Karpas-422 (cell line): ENCODE measurements at regions not wholly inside any gene's neighbourhood (a gene's known extent, or its start where the extent isn't known, plus 50 kb on each side); places are given as distances from the start of the nearest gene placed in this dataset.

ENCODE experiments used
- DNase-seq: peaks from one replicate; pipeline ENCODE4 v3.0.0-alpha.2; 2015
- H2AFZ ChIP-seq: fragments of 200-600 bp; sonication (generic); 2 replicates; pipeline ENCODE4 v1.6.1; 2014; ENCODE audit warnings: antibody characterized with exemption, low read length, mixed read lengths
- H3K27ac ChIP-seq: fragments of 200-600 bp; sonication (generic); 2 replicates; pipeline ENCODE4 v1.5.1; 2014; ENCODE audit warnings: mild to moderate bottlenecking, low read length, moderate library complexity
- H3K27me3 ChIP-seq: fragments of 200-600 bp; sonication (generic); 2 replicates; pipeline ENCODE4 v1.6.1; 2014; ENCODE audit warnings: low read length, mixed read lengths
- H3K36me3 ChIP-seq: fragments of 200-600 bp; sonication (generic); 2 replicates; pipeline ENCODE4 v1.6.1; 2014; ENCODE audit warnings: low read length, mixed read lengths; ENCODE audit not compliant: insufficient read depth
- H3K4me1 ChIP-seq: fragments of 200-600 bp; sonication (generic); 2 replicates; pipeline ENCODE4 v1.6.1; 2014; ENCODE audit warnings: mild to moderate bottlenecking, low read length, mixed read lengths
- H3K4me2 ChIP-seq: fragments of 200-600 bp; sonication (generic); 2 replicates; pipeline ENCODE4 v1.6.1; 2014; ENCODE audit warnings: low read length, low read depth, mild to moderate bottlenecking; ENCODE audit not compliant: poor library complexity, severe bottlenecking
- H3K4me3 ChIP-seq: fragments of 200-600 bp; sonication (generic); 2 replicates; pipeline ENCODE4 v1.5.1; 2014; ENCODE audit warnings: mild to moderate bottlenecking, antibody characterized with exemption, low read length, mixed read lengths
- H3K79me2 ChIP-seq: fragments of 200-600 bp; sonication (generic); 2 replicates; pipeline ENCODE4 v1.6.1; 2014; ENCODE audit warnings: mild to moderate bottlenecking, low read length, mixed read lengths
- H3K9ac ChIP-seq: fragments of 200-600 bp; sonication (generic); 2 replicates; pipeline ENCODE4 v1.6.0; 2014; ENCODE audit warnings: low read length
- H3K9me2 ChIP-seq: fragments of 200-600 bp; sonication (generic), shearing (Covaris generic); replicated peaks from 2 replicates; pipeline ENCODE4 v1.6.0; 2014; ENCODE audit warnings: mild to moderate bottlenecking, low read length, moderate library complexity; ENCODE audit not compliant: insufficient read depth
- H3K9me3 ChIP-seq: fragments of 300-700, 200-600 bp; sonication (generic); 2 replicates; pipeline ENCODE4 v1.6.1; 2014; ENCODE audit warnings: low read length, mixed read lengths
- H4K20me1 ChIP-seq: fragments of 200-600 bp; sonication (generic); 2 replicates; pipeline ENCODE4 v1.6.1; 2014; ENCODE audit warnings: mild to moderate bottlenecking, antibody characterized with exemption, low read length, low read depth; ENCODE audit not compliant: insufficient read depth

DNA sequence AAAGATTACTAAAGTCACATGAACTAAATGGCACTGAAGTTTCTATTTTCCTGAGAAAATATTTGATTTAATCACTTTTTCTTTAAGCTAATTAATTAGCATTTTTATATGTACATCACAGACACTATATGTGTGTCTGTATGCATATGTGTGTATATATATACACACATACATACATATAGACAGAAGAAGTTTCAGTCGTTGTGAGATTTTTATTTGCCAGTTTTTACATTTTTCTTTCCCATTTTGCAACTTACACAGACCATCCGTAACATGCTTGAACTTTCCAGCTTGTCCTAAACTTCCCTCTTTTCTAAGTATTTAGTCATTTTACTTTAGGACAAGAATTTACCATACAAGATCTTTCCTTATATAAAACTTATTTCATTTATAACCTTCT is 299.1 kb downstream of the IPO8 start:
- no peaks in the 10 kb centered on the region for H3K79me2 ChIP-seq
- no peaks in the 10 kb centered on the region for H3K9me2 ChIP-seq
- H3K9ac ChIP-seq = no peak overlapping the region
- no peaks in the 10 kb centered on the region for H3K36me3 ChIP-seq
- peaks cover 4% of the 10 kb centered on the region; the same call in 1 of the 2 replicates for H3K9me3 ChIP-seq
- no peak overlapping the region for H2AFZ ChIP-seq
- no peaks in the 10 kb centered on the region for H3K4me1 ChIP-seq
- no peaks in the 10 kb centered on the region for H3K27me3 ChIP-seq
- H3K4me3 ChIP-seq = no peak overlapping the region
- no peak for DNase-seq
- no peaks in the 10 kb centered on the region for H4K20me1 ChIP-seq
- H3K4me2 ChIP-seq = no peak overlapping the region
- H3K27ac ChIP-seq = no peak overlapping the region

GRCh38 chr12:30395190-30395589 is 300.5 kb downstream of the IPO8 start:
- Histone ChIP-seq H3K9me2 (no peaks in the 10 kb centered on the region), H3K27me3 (no peaks in the 10 kb centered on the region), H3K4me2 (no peak overlapping the region), H3K79me2 (no peaks in the 10 kb centered on the region), H3K4me1 (no peaks in the 10 kb centered on the region), H2AFZ (no peak overlapping the region), H3K9ac (no peak overlapping the region), H3K9me3 (peaks cover 4% of the 10 kb centered on the region; the same call in 1 of the 2 replicates), H3K27ac (no peak overlapping the region), H3K36me3 (no peaks in the 10 kb centered on the region), H4K20me1 (no peaks in the 10 kb centered on the region), H3K4me3 (no peak overlapping the region)
- DNase-seq = no peak

DNA sequence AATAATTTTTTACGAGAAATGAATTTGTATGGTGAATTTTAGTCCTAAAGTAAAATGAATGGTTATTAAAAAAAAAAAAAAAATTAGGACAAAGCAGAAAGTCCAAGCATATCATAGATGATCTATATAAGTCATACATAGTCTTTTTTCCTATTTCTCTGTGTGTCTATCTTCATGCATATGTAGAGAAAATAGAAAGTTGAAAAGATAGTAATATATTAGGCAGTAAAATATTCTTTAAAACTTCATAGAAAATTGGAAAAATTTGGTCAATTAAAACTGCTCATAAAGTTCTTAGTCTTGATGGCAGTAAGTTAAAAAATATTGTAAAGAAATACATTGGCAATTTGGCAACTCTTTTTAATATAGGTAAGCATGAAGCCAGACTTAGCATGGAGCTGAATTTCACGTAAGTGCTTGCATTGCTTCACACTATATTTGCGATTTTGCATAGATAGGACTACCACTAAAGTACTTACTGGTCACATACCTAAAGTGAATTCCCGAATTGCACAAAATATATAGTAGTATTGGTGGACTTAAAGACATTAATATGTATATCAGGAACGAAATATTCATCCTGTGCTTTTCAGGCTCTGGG is 303.8 kb downstream of the IPO8 start:
- Histone ChIP-seq H3K4me1 (no peaks in the 10 kb centered on the region), H3K36me3 (no peaks in the 10 kb centered on the region)

GRCh38 chr12:30385706-30386105 is 310.0 kb downstream of the IPO8 start:
- no peak for DNase-seq
- Histone ChIP-seq H4K20me1 (no peaks in the 10 kb centered on the region), H3K36me3 (no peaks in the 10 kb centered on the region), H3K9me3 (no peaks in the 10 kb centered on the region), H3K4me3 (no peak overlapping the region), H3K79me2 (no peaks in the 10 kb centered on the region), H3K4me2 (no peak overlapping the region), H3K9ac (no peak overlapping the region), H3K9me2 (no peaks in the 10 kb centered on the region), H3K27me3 (no peaks in the 10 kb centered on the region), H2AFZ (no peak overlapping the region), H3K4me1 (no peaks in the 10 kb centered on the region), H3K27ac (no peak overlapping the region)

More for the DNA sequence above, 303.8 kb downstream of the IPO8 start:
- H3K9ac ChIP-seq = no peak overlapping the region
- H3K9me2 ChIP-seq = no peaks in the 10 kb centered on the region
- H3K27me3 ChIP-seq = no peaks in the 10 kb centered on the region
- H3K9me3 ChIP-seq = peaks cover 4% of the 10 kb centered on the region; the same call in 1 of the 2 replicates
- H2AFZ ChIP-seq = no peak overlapping the region
- no peak for DNase-seq
- H3K79me2 ChIP-seq = no peaks in the 10 kb centered on the region
- H3K4me3 ChIP-seq = no peak overlapping the region
- H3K27ac ChIP-seq = no peak overlapping the region
- no peak overlapping the region for H3K4me2 ChIP-seq
- H4K20me1 ChIP-seq = no peaks in the 10 kb centered on the region

- H3K4me3 ChIP-seq = no peak overlapping the region
- no peaks in the 10 kb centered on the region for H4K20me1 ChIP-seq
- H3K9ac ChIP-seq = no peak overlapping the region
- no peak overlapping the region for H3K4me2 ChIP-seq
- H3K9me2 ChIP-seq = no peaks in the 10 kb centered on the region
- no peaks in the 10 kb centered on the region for H3K9me3 ChIP-seq
- no peak for DNase-seq
- H3K79me2 ChIP-seq = no peaks in the 10 kb centered on the region
- no peaks in the 10 kb centered on the region for H3K27me3 ChIP-seq
- H3K27ac ChIP-seq = no peak overlapping the region
- H3K4me1 ChIP-seq = no peaks in the 10 kb centered on the region
- H3K36me3 ChIP-seq = no peaks in the 10 kb centered on the region
- no peak overlapping the region for H2AFZ ChIP-seq
Observed at GRCh38 chr12:30384976-30385375, 310.7 kb downstream of the IPO8 start.

GRCh38 chr12:30378307-30378706 is 317.4 kb downstream of the IPO8 start:
- Histone ChIP-seq H3K9me3 (no peaks in the 10 kb centered on the region), H3K36me3 (no peaks in the 10 kb centered on the region), H4K20me1 (no peaks in the 10 kb centered on the region), H3K79me2 (no peaks in the 10 kb centered on the region), H3K4me1 (no peaks in the 10 kb centered on the region), H3K4me2 (no peak overlapping the region), H3K9me2 (no peaks in the 10 kb centered on the region), H2AFZ (no peak overlapping the region), H3K9ac (no peak overlapping the region), H3K4me3 (no peak overlapping the region), H3K27me3 (no peaks in the 10 kb centered on the region), H3K27ac (no peak overlapping the region)
- DNase-seq = no peak

GRCh38 chr12:30364822-30365221 is 330.8 kb downstream of the IPO8 start:
- DNase-seq = no peak
- Histone ChIP-seq H3K36me3 (no peaks in the 10 kb centered on the region), H3K4me1 (no peaks in the 10 kb centered on the region), H3K27ac (no peak overlapping the region), H4K20me1 (no peaks in the 10 kb centered on the region), H3K9me3 (no peaks in the 10 kb centered on the region), H2AFZ (no peak overlapping the region), H3K4me3 (no peak overlapping the region), H3K9me2 (no peaks in the 10 kb centered on the region), H3K79me2 (no peaks in the 10 kb centered on the region), H3K27me3 (no peaks in the 10 kb centered on the region), H3K9ac (no peak overlapping the region), H3K4me2 (no peak overlapping the region)

- Histone ChIP-seq H3K4me1 (no peaks in the 10 kb centered on the region), H3K36me3 (no peaks in the 10 kb centered on the region), H2AFZ (no peak overlapping the region), H3K27ac (no peak overlapping the region), H3K4me2 (no peak overlapping the region), H3K9me3 (no peaks in the 10 kb centered on the region), H3K9ac (no peak overlapping the region), H4K20me1 (no peaks in the 10 kb centered on the region), H3K79me2 (no peaks in the 10 kb centered on the region), H3K4me3 (no peak overlapping the region), H3K9me2 (no peaks in the 10 kb centered on the region), H3K27me3 (no peaks in the 10 kb centered on the region)
- no peak for DNase-seq
Observed at GRCh38 chr12:30361145-30361544, 334.5 kb downstream of the IPO8 start.

- no peaks in the 10 kb centered on the region for H3K9me3 ChIP-seq
- no peak overlapping the region for H3K4me3 ChIP-seq
- no peaks in the 10 kb centered on the region for H3K4me1 ChIP-seq
- H3K27me3 ChIP-seq = no peaks in the 10 kb centered on the region
- no peak for DNase-seq
- no peak overlapping the region for H3K9ac ChIP-seq
- no peaks in the 10 kb centered on the region for H3K79me2 ChIP-seq
- H3K4me2 ChIP-seq = no peak overlapping the region
- H3K27ac ChIP-seq = no peak overlapping the region
- H3K36me3 ChIP-seq = no peaks in the 10 kb centered on the region
- no peaks in the 10 kb centered on the region for H4K20me1 ChIP-seq
- no peaks in the 10 kb centered on the region for H3K9me2 ChIP-seq
- H2AFZ ChIP-seq = no peak overlapping the region
Observed at GRCh38 chr12:30358671-30359070, 337.0 kb downstream of the IPO8 start.
